PC-9 (cell line): ENCODE measurements at regions not wholly inside any gene's neighbourhood (a gene's known extent, or its start where the extent isn't known, plus 50 kb on each side); places are given as distances from the start of the nearest gene placed in this dataset.

Experiments used
- BruUV-seq: library from RNA; stranded (reverse); fragments of 400-500 nt; replicated peaks from 2 replicates; lab custom pipeline; 2021; lab: Mats Ljungman, UMichigan
- CTCF ChIA-PET: fragments of 300-600 bp; sonication (Branson Sonifier 250); formaldehyde crosslinking; loops from one replicate; lab custom pipeline; 2022; ENCODE audit warnings: antibody characterized with exemption; lab: Charles Lee
- POLR2A ChIA-PET: fragments of 300-600 bp; sonication (Branson Sonifier 250); formaldehyde crosslinking; loops from one replicate; lab custom pipeline; 2022; ENCODE audit warnings: antibody characterized with exemption; ENCODE audit not compliant: unreplicated experiment; lab: Charles Lee
- DNase-seq, 2 experiments: peaks; one replicate each; pipeline versions ENCODE4 v3.0.0 to v3.0.0-alpha.2; 2015 to 2022; ENCODE audit warnings: mixed read lengths in 1 of 2
- H2AFZ ChIP-seq: fragments of 200-600 bp; sonication (generic); 2 replicates; pipeline ENCODE4 v1.8.1; 2017; ENCODE audit warnings: antibody characterized with exemption
- H3F3A ChIP-seq: fragments of 200-600 bp; sonication (generic); 2 replicates; pipeline ENCODE4 v1.8.1; 2017; ENCODE audit warnings: antibody characterized with exemption, mild to moderate bottlenecking, low read depth; ENCODE audit not compliant: insufficient read depth
- H3K27ac ChIP-seq: fragments of 200-600 bp; sonication (generic); 2 replicates; pipeline ENCODE4 v1.6.1; 2016; ENCODE audit warnings: mixed run types
- H3K27me3 ChIP-seq: fragments of 200-600 bp; sonication (generic); 2 replicates; pipeline ENCODE4 v1.6.1; 2016; ENCODE audit warnings: low read depth, mixed run types; ENCODE audit not compliant: insufficient read depth
- H3K36me3 ChIP-seq: fragments of 200-600 bp; sonication (generic); 2 replicates; pipeline ENCODE4 v1.6.1; 2016; ENCODE audit warnings: low read depth, mixed run types
- H3K4me1 ChIP-seq: fragments of 200-600 bp; sonication (generic); replicated peaks from 2 replicates; pipeline ENCODE4 v1.6.1; 2016; ENCODE audit warnings: mixed run types; ENCODE audit not compliant: insufficient read depth
- H3K4me2 ChIP-seq: fragments of 200-600 bp; sonication (generic); 2 replicates; pipeline ENCODE4 v1.6.1; 2017; ENCODE audit warnings: mixed run types
- H3K4me3 ChIP-seq: fragments of 200-600 bp; sonication (generic); 2 replicates; pipeline ENCODE4 v1.6.1; 2016; ENCODE audit warnings: mixed run types
- H3K79me2 ChIP-seq: fragments of 200-600 bp; sonication (generic); 2 replicates; pipeline ENCODE4 v1.6.1; 2017; ENCODE audit warnings: low read depth, mixed run types
- H3K9me2 ChIP-seq: fragments of 200-600 bp; sonication (generic); 2 replicates; pipeline ENCODE4 v1.8.1; 2017; ENCODE audit warnings: mild to moderate bottlenecking; ENCODE audit not compliant: insufficient read depth
- H3K9me3 ChIP-seq: fragments of 200-600 bp; sonication (generic); 2 replicates; pipeline ENCODE4 v1.8.1; 2016; ENCODE audit warnings: low read depth; ENCODE audit not compliant: insufficient read depth
- H4K20me1 ChIP-seq: fragments of 200-600 bp; sonication (generic); 2 replicates; pipeline ENCODE4 v1.8.1; 2017; ENCODE audit not compliant: insufficient read depth
- EZH2 ChIP-seq: fragments of 200-600 bp; sonication (generic); IDR thresholded peaks from 2 replicates; pipeline ENCODE4 v1.8.0; 2017; ENCODE audit warnings: antibody characterized with exemption, low read depth
- intact Hi-C: fragments of 100-400 bp; cut with micrococcal nuclease; formaldehyde crosslinking; loops from one replicate; pipeline ENCODE4 v1.10.0; 2022; ENCODE audit not compliant: unreplicated experiment
- TF ChIP-seq, protein P1 (sequence below): fragments of 200-600 bp; sonication (generic); conservative IDR thresholded peaks from 2 replicates; pipeline ENCODE4 v1.6.1; 2017; ENCODE audit warnings: mixed run types, antibody characterized with exemption, mild to moderate bottlenecking, moderate library complexity

DNA sequence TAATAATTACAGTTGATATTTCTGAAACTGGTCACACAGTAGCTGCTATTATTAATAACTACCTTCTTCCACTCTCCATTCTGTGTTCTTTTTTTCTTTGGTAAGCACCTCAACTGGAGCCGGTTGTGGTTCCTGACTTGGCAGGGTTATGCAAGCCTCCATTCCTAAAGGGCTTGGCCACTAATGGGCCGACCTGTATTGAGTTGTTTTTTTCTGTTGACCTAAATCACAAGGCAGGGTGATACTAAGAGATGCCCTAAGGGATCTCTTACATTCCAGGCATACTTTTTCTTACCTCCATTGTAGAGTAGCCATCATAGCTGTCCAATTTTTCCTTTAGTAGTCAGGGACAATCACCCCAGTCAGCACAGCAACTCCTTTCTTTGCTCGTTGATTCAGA, 1295.8 kb upstream of the ADGRL3 start:
- Histone ChIP-seq H3K9me3 (no peaks in the 10 kb centered on the region), H3K9me2 (no peaks in the 10 kb centered on the region), H3K36me3 (no peaks in the 10 kb centered on the region), H3K4me2 (no peak overlapping the region), H3K4me3 (no peak overlapping the region), H3K27me3 (no peaks in the 10 kb centered on the region), H3K79me2 (no peaks in the 10 kb centered on the region), H3K27ac (no peak overlapping the region), H4K20me1 (no peaks in the 10 kb centered on the region), H3F3A (no peaks in the 10 kb centered on the region), H2AFZ (no peak overlapping the region), H3K4me1 (no peaks in the 10 kb centered on the region)
- peak; percentile 36 to 53 for DNase-seq
- TF ChIP-seq EZH2, result no peak
- TF ChIP-seq, protein P1, sequence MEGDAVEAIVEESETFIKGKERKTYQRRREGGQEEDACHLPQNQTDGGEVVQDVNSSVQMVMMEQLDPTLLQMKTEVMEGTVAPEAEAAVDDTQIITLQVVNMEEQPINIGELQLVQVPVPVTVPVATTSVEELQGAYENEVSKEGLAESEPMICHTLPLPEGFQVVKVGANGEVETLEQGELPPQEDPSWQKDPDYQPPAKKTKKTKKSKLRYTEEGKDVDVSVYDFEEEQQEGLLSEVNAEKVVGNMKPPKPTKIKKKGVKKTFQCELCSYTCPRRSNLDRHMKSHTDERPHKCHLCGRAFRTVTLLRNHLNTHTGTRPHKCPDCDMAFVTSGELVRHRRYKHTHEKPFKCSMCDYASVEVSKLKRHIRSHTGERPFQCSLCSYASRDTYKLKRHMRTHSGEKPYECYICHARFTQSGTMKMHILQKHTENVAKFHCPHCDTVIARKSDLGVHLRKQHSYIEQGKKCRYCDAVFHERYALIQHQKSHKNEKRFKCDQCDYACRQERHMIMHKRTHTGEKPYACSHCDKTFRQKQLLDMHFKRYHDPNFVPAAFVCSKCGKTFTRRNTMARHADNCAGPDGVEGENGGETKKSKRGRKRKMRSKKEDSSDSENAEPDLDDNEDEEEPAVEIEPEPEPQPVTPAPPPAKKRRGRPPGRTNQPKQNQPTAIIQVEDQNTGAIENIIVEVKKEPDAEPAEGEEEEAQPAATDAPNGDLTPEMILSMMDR, result no peak
- intact Hi-C loops, result no loop called here
- ChIA-PET CTCF (no interaction called here), POLR2A (no interaction called here)
- BruUV-seq, result no TSS peak

DNA sequence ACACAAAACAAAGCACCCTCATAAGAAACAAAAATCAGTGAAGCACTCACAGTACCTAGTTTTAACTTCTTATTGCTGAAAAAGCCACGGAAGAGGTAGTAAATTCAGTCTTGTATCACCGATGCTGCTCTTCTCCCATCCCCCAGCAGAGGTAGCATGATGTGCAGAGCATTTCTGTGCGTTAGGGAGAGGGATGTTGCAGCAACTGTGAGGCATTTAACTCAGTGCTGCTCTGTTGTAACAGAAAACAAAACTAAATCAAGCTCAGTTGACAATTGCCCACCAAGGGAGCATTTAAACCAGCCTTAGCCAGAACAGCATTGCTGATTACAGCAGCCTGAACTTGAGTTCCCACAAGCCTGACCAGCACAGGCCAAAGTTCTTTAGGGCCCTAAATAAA, 1279.7 kb upstream of the ADGRL3 start:
- Histone ChIP-seq H3K9me3 (no peaks in the 10 kb centered on the region), H3K4me1 (no peaks in the 10 kb centered on the region), H3F3A (no peaks in the 10 kb centered on the region), H2AFZ (no peak overlapping the region), H3K9me2 (no peaks in the 10 kb centered on the region), H4K20me1 (no peaks in the 10 kb centered on the region), H3K79me2 (no peaks in the 10 kb centered on the region), H3K4me3 (no peak overlapping the region), H3K27me3 (no peaks in the 10 kb centered on the region), H3K36me3 (no peaks in the 10 kb centered on the region), H3K4me2 (no peak overlapping the region), H3K27ac (no peak overlapping the region)
- POLR2A ChIA-PET, result no interaction called here
- no TSS peak for BruUV-seq
- TF ChIP-seq EZH2, result no peak
- TF ChIP-seq, protein P1, result no peak
- intact Hi-C loops, result no loop called here
- no peak for DNase-seq
- CTCF ChIA-PET, result no interaction called here

DNA sequence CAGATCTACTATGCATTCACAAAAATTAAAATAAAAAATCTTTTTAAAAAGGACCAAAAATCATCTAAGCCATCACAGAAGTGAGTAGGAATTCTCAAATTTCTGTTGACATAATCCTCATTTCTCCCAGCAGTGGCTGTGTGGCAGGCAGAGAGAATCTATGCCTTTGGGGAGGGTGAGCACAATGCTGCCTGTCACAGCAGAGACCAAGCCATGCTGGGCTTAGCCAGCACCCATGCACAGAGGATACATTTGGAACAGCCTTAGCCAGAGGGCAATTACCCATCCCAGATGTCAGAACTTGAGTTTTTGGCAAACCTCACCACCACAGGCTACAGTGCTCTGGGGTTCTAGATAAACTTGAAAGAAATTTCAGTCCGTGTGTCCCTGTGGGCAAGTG, 1274.8 kb upstream of the ADGRL3 start:
- no peak overlapping the region for H3K4me2 ChIP-seq
- H3K9me3 ChIP-seq, result no peaks in the 10 kb centered on the region
- H3K79me2 ChIP-seq, result no peaks in the 10 kb centered on the region
- H3K27ac ChIP-seq, result no peak overlapping the region
- H2AFZ ChIP-seq, result no peak overlapping the region
- intact Hi-C loops, result no loop called here
- no peaks in the 10 kb centered on the region for H3K36me3 ChIP-seq
- no peaks in the 10 kb centered on the region for H4K20me1 ChIP-seq
- CTCF ChIA-PET, result no interaction called here
- DNase-seq, result no peak
- no peak for TF ChIP-seq EZH2
- TF ChIP-seq, protein P1, result no peak
- H3K27me3 ChIP-seq, result no peaks in the 10 kb centered on the region
- POLR2A ChIA-PET, result no interaction called here
- H3K4me3 ChIP-seq, result no peak overlapping the region
- H3F3A ChIP-seq, result no peaks in the 10 kb centered on the region
- no TSS peak for BruUV-seq
- H3K4me1 ChIP-seq, result no peaks in the 10 kb centered on the region
- H3K9me2 ChIP-seq, result no peaks in the 10 kb centered on the region
